Chondrocyte (in vitro differentiated cells): ENCODE measurements at regions not wholly inside any gene's neighbourhood (a gene's known extent, or its start where the extent isn't known, plus 50 kb on each side); places are given as distances from the start of the nearest gene placed in this dataset.
"Not testable (repeated sequence)": the region's sequence is repeated elsewhere in the genome, so short reads cannot be mapped to it uniquely, and the experiment has no call there.

Experiments
- DNase-seq: peaks from one replicate; pipeline ENCODE4 v3.0.0; 2021; ENCODE audit warnings: mixed read lengths, low spot score
- H3K27ac Mint-ChIP-seq: one replicate; pipeline ENCODE4 v1.8.0; 2021; ENCODE audit warnings: mild to moderate bottlenecking, moderate library complexity, mixed read lengths; ENCODE audit not compliant: unreplicated experiment
- H3K27me3 Mint-ChIP-seq: 2 replicates; pipeline ENCODE4 v1.8.0; 2021; ENCODE audit warnings: low read depth, mixed read lengths
- H3K36me3 Mint-ChIP-seq: 2 replicates; pipeline ENCODE4 v1.8.0; 2021; ENCODE audit warnings: low read depth, mixed read lengths
- H3K4me1 Mint-ChIP-seq: 2 replicates; pipeline ENCODE4 v1.8.0; 2021; ENCODE audit warnings: low read depth, mild to moderate bottlenecking, mixed read lengths
- H3K4me3 Mint-ChIP-seq: one replicate; pipeline ENCODE4 v1.8.0; 2021; ENCODE audit warnings: mild to moderate bottlenecking, moderate library complexity, mixed read lengths; ENCODE audit not compliant: unreplicated experiment
- H3K9me3 Mint-ChIP-seq: 2 replicates; pipeline ENCODE4 v1.8.0; 2021; ENCODE audit warnings: low read depth, mixed read lengths

DNA sequence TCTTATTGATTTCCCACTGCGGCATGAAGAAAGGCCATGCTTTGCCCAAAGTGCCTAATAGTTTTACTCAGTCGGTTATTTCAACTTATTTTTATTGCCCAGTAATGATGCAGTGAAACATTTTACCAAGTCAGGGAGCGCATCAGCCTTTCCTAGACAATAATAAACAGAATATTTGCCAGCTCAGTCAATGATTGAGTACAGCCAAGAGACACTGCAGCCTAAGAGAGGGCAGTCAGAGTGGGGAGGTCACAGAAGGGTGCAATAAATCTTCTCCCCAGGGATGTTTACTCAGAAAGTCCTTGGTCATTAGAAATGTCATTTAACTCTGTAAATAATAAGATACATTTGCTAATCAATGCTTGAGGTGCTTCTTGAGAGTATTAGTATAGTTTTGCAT lies 271.0 kb downstream of the SPATA31A7 start:
- not testable (repeated sequence) for DNase-seq, H3K36me3 Mint-ChIP-seq, H3K27ac Mint-ChIP-seq, H3K27me3 Mint-ChIP-seq, H3K4me1 Mint-ChIP-seq, H3K9me3 Mint-ChIP-seq, H3K4me3 Mint-ChIP-seq
